Gastroesophageal sphincter (tissue), 4 donors: ENCODE measurements at regions not wholly inside any gene's neighbourhood (a gene's known extent, or its start where the extent isn't known, plus 50 kb on each side); places are given as distances from the start of the nearest gene placed in this dataset.

Experiments
- ATAC-seq: fragments of 150-250 bp; one replicate; pipeline ENCODE4 v1.9.1; 2016; ENCODE audit warnings: mild to moderate bottlenecking, moderate library complexity
- H3K27ac ChIP-seq, 4 donors: fragments of 200-600 bp; sonication (generic) in 3 of 4; 1 replicate in 3 of 4; 2 replicates in 1 of 4; pipeline ENCODE4 v1.5.1; 2016 to 2019
- H3K27me3 ChIP-seq: fragments of 200-600 bp; sonication (generic); one replicate; pipeline ENCODE4 v1.5.1; 2019
- H3K36me3 ChIP-seq, 2 donors: fragments of 200-600 bp; sonication (generic); one replicate each; pipeline ENCODE4 v1.5.1; 2019; ENCODE audit warnings: control low read depth in 1 of 2
- H3K4me1 ChIP-seq, 3 donors: fragments of 200-600 bp; sonication (generic); 1 replicate in 2 of 3; 2 replicates in 1 of 3; pipeline ENCODE4 v1.5.1; 2016 to 2019; ENCODE audit warnings: control low read depth in 2 of 3
- H3K4me3 ChIP-seq, 2 donors: fragments of 200-600 bp; sonication (generic); one replicate each; pipeline ENCODE4 v1.5.1; 2019; ENCODE audit warnings: mild to moderate bottlenecking in 1 of 2, moderate library complexity in 1 of 2
- H3K9me3 ChIP-seq, 3 donors: fragments of 200-600 bp; sonication (generic); one replicate each; pipeline ENCODE4 v1.5.1; 2017 to 2019; ENCODE audit warnings: control low read depth in 2 of 3
- CTCF ChIP-seq, 4 experiments: fragments of 200-600 bp in 2 of 4; fragments of 450-650 bp in 2 of 4; sonication (generic) in 1 of 4; IDR thresholded peaks; one replicate each; pipeline ENCODE4 v1.5.1; 2017 to 2019; ENCODE audit warnings: antibody characterized with exemption in 4 of 4, mild to moderate bottlenecking in 2 of 4, moderate library complexity in 2 of 4
- EP300 ChIP-seq: sonication (generic); formaldehyde crosslinking; IDR thresholded peaks from one replicate; pipeline ENCODE4 v1.6.1; 2017; ENCODE audit warnings: antibody characterized with exemption, mild to moderate bottlenecking
- POLR2A ChIP-seq, 2 donors: fragments of 450-650 bp; IDR thresholded peaks; one replicate each; pipeline ENCODE4 v1.6.1; 2017; ENCODE audit warnings: antibody characterized with exemption in 2 of 2, mild to moderate bottlenecking in 2 of 2, moderate library complexity in 1 of 2
- POLR2AphosphoS5 ChIP-seq: sonication (generic); formaldehyde crosslinking; IDR thresholded peaks from one replicate; pipeline ENCODE4 v1.6.1; 2017; ENCODE audit warnings: antibody characterized with exemption
- WGBS, 2 donors: methylation state at CpG; one replicate each; pipeline ENCODE4 v1.1.5; 2018; ENCODE audit warnings: low coverage in 1 of 2; 5-methylcytosine and 5-hydroxymethylcytosine counted together

GRCh38 chr10:57706576-57707299 lies 561.0 kb downstream of the IPMK start:
- Histone ChIP-seq H3K27ac (no peak overlapping the region), H3K9me3 (no peaks in the 10 kb centered on the region), H3K4me3 (no peak overlapping the region), H3K4me1 (no peaks in the 10 kb centered on the region), H3K27me3 (no peaks in the 10 kb centered on the region), H3K36me3 (no peaks in the 10 kb centered on the region)
- ATAC-seq, result no peak
- TF ChIP-seq EP300 (no peak), CTCF (IDR thresholded peaks at IDR 0.05) (no peak), POLR2A (IDR thresholded peaks at IDR 0.05) (no peak), POLR2AphosphoS5 (no peak)
- WGBS, 2 donors, result 66 to 68% methylated on average over 5 of the region's 5 CpGs

- Histone ChIP-seq H3K27me3 (no peaks in the 10 kb centered on the region), H3K4me3 (no peak overlapping the region), H3K9me3 (no peaks in the 10 kb centered on the region), H3K36me3 (no peaks in the 10 kb centered on the region), H3K4me1 (no peaks in the 10 kb centered on the region), H3K27ac (no peak overlapping the region)
- ATAC-seq, result no peak
- 14 to 21% methylated on average over 1 of the region's 1 CpG for WGBS, 2 donors
- TF ChIP-seq POLR2AphosphoS5 (no peak), POLR2A (IDR thresholded peaks at IDR 0.05) (no peak), EP300 (no peak), CTCF (IDR thresholded peaks at IDR 0.05) (no peak)
Measured at GRCh38 chr10:57706016-57706415, 561.7 kb downstream of the IPMK start.

GRCh38 chr10:57699944-57700343 lies 567.8 kb downstream of the IPMK start:
- TF ChIP-seq EP300 (no peak), POLR2AphosphoS5 (no peak), CTCF (IDR thresholded peaks at IDR 0.05) (no peak)
- no peaks in the 10 kb centered on the region for H3K9me3 ChIP-seq
- 13 to 25% methylated on average over 1 of the region's 1 CpG for WGBS, 2 donors

GRCh38 chr10:57696641-57697040 lies 571.1 kb downstream of the IPMK start:
- no peak overlapping the region for H3K27ac ChIP-seq
- H3K27me3 ChIP-seq, result no peaks in the 10 kb centered on the region
- H3K4me3 ChIP-seq, result no peak overlapping the region
- 54 to 83% methylated on average over 1 of the region's 1 CpG for WGBS, 2 donors
- TF ChIP-seq EP300 (no peak), POLR2A (IDR thresholded peaks at IDR 0.05) (no peak), CTCF (IDR thresholded peaks at IDR 0.05) (no peak), POLR2AphosphoS5 (no peak)
- no peaks in the 10 kb centered on the region for H3K4me1 ChIP-seq
- no peaks in the 10 kb centered on the region for H3K9me3 ChIP-seq
- ATAC-seq, result no peak
- H3K36me3 ChIP-seq, result no peaks in the 10 kb centered on the region

More at GRCh38 chr10:57699944-57700343, 567.8 kb downstream of the IPMK start:
- H3K27me3 ChIP-seq, result no peaks in the 10 kb centered on the region
- no peak overlapping the region for H3K27ac ChIP-seq
- no peak overlapping the region for H3K4me3 ChIP-seq
- no peak for ATAC-seq
- H3K36me3 ChIP-seq, result no peaks in the 10 kb centered on the region
- H3K4me1 ChIP-seq, result no peaks in the 10 kb centered on the region

- TF ChIP-seq EP300, result no peak
- no peak for TF ChIP-seq POLR2AphosphoS5
- TF ChIP-seq POLR2A (IDR thresholded peaks at IDR 0.05), result no peak
- TF ChIP-seq CTCF (IDR thresholded peaks at IDR 0.05), result no peak
- Histone ChIP-seq H3K27me3 (no peaks in the 10 kb centered on the region), H3K4me3 (no peak overlapping the region), H3K9me3 (no peaks in the 10 kb centered on the region), H3K36me3 (no peaks in the 10 kb centered on the region), H3K4me1 (no peaks in the 10 kb centered on the region), H3K27ac (no peak overlapping the region)
- 57 to 58% methylated on average over 3 of the region's 3 CpGs for WGBS, 2 donors
- no peak for ATAC-seq
Measured at GRCh38 chr10:57694956-57695608, 572.6 kb downstream of the IPMK start.
